ENCODE measurements at regions not wholly inside any gene's neighbourhood (a gene's known extent, or its start where the extent isn't known, plus 50 kb on each side); places are given as distances from the start of the nearest gene placed in this dataset.
A peak's percentile ranks its signal among the peaks of the same experiment; 100 is the strongest.
"Not testable (repeated sequence)": the region's sequence is repeated elsewhere in the genome, so short reads cannot be mapped to it uniquely, and the experiment has no call there.

DNA sequence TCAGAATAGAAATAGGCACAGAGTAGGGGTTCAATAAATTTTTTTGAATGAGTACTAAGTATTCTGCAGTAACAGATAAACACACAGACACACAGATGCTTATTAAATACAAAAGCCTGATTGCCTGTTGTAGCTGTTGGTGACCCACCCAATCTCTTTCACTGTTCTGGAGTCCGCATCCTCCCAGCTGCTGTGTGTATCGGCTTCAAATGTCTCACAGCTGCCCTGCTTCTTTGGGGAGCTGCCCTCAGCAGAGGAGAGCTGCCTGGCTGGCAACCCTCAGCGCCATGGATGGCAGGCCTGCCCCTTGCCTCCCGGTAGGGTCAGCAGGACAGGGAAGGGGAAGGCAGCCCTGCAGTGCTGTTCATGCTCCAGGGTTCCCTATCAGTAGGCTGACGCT, 50.5 kb upstream of the PRNP start:
- DNase-seq, result no peak

DNA sequence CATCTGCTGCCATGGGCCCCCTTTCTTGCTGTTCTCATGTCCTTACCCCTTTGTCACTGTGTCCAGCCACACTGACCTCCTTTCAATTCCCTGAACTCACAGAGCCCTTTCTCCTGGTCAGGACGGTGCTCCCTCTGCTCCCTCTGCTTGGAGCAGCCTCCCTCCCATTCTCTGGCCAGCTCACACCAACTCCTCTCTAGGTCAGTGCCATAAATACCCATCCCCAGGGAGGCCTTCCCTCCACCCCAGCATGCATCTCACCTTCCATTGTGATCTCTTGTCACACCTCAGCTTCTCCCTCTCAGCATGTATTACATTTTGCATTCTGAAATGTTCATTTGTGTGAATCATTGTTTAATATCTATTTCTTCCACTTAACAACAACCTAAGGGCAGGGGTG, 50.9 kb upstream of the PRNP start:
- DNase-seq, result no peak

DNA sequence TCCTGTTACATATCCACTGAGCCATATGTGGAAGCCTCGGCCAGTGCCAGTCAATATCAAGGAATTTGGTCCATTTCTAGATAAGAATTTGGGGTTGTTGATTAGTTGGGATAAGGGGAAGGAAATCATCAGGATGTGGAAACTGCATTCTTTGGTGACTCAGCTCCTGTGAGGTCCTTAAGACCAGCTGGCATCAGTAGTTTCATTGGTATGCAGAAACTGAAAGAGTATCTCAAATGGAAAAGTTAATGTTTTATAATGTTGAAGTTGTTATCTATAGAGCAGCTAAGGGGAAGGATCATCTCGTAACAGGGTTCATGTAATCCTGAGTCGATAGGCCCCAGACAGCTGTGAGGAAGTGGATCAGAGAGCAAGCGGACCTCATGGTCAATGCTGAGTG, 52.5 kb upstream of the PRNP start:
- no peak for DNase-seq

DNA sequence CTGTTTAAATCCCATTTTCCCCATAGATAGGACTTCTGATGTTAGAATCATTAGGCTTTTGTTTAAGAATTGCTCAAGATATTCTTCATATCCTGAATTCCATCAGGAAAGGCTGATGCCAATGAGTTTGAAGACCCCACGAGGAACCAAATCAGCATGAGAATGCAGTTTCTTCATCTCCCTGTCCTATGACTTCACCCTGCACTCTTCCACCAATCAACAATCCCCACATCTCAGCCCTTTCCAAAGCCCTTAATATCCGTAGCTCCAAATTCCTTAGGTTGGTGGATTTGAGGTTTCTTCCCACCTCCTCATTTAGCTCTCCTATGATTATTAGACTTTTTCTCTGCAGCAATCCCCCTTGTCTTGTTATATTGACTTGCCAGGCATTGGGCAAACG, 52.9 kb upstream of the PRNP start:
- no peak for DNase-seq

DNA sequence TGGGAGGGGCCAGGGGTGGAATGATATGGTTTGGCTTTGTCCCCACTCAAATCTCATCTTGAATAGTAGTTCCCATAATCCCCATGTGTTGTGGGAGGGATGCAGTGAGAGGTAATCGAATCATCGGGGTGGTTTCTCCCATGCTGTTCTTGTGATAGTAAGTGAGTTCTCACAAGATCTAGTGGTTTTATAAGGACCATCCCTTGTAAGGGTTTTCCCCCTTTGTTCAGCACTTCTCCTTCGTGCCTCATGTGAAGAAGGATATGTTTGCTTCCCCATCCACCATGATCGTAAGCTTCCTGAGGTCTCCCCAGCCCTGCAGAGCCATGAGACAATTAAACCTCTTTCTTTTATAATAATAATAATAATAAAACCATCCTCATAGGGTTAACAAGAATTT, 53.4 kb upstream of the PRNP start:
- no peak for DNase-seq

DNA sequence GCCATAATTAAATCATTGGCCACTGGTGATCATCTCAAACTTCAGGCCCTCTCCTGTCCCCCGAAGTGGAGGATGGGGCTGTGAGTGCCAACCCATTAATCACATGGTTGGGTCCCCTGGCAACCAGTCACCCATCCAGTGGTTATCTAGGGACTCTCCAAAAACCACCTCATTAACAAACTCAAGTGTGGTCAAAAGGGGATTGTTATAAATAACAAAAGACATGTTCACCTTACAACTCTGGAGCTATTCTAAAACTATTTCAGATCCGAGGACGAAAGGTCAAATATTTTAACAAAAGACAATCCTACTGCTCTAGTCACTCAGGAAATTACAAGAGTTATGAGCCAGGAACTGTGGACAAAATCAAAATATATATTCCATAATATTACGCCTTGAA, 60.0 kb upstream of the PRNP start:
- no peak for DNase-seq

DNA sequence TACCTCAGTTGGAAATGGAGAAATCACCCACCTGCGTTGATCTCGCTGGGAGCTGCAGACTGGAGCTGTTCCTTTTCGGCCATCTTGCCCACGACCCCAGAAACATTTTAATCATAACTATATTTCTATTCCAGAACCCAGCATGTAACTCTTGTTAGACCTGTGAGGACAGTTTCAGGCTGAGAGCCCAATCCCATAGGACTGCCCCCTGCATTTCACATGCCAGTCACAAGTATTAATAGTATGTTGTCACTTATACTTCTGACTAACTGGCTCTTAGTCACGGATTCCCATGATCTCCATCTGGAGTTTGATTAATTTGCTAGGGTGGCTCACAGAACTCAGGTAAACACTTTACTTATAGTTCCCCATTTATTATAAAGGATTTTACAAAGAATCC, 60.6 kb upstream of the PRNP start:
- DNase-seq, result no peak

DNA sequence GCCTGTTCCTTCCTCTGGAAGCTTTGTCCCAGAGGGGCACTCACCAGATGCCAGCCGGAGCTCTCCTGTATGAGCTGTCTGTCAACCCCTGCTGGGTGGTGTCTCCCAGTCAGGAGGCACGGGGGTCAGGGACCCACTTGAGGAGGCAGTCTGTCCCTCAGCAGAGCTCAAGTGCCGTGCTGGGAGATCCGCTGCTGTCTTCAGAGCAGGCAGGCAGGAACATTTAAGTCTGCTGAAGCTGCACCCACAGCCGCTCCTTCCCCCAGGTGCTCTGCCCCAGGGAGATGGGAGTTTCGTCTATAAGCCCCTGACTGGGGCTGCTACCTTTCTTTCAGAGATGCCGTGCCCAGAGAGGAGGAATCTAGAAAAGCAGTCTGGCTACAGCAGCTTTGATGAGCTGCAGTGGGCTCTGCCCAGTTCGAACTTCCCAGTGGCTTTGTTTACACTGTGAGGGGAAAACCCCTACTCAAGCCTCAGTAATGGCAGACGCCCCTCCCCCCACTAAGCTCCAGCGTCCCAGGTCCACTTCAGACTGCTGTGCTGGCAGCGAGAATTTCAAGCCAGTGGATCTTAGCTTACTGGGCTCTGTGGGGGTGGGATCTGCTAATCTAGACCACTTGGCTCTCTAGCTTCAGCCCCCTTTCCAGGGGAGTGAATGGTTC, 61.5 kb upstream of the PRNP start:
- not testable (repeated sequence) for DNase-seq

DNA sequence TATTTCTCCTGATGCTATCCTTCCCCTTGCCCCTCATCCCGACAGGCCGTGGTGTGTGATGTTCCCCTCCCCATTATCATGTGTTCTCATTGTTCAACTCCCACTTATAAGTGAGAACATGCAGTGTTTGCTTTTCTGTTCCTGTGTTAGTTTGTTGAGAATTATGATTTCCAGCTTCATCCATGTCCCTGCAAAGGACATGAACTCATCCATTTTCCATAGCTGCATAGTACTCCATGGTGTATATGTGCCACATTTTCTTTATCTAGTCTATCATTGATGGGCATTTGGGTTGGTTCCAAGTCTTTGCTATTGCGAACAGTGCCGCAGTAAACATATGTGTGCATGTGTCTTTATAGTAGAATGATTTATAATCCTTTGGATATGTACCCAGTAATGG, 67.1 kb upstream of the PRNP start:
- DNase-seq, result not testable (repeated sequence)

DNA sequence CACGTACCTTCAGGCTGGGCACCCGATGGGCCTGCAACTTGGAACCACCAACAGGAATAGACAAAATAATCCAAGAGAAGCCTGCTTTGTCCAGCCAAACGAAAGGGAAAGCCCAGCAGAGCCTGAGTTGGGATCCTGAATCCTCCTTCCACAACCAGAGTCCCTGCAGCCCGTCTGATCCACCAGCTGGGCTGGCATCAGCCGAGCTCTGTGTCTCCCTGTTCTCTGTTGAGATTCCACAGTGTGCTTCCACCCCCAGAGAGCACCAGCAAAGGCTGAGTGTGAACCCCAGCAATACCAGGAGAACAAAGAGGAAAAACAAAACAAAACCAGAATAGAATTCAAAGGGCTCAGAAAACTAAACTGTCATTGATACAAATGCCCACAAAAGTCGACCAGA, 68.8 kb upstream of the PRNP start:
- DNase-seq, result no peak

DNA sequence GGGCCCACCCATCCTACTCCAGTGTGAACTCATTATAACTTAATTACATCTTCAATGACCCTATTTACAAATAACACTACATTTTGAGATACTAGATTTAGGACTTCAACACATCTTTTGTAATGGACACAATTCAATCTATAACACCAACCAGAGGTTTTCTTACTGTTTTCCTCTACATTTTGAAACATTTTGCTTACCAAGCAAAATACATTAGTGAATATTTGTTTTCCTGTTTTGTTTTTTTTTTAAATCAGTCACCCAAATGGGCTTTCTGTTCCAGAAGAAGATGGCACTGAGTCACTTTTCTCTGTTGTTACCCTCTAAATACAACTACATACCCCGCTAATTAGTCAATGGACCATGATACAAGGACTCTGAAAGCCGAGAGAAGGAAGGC, 69.2 kb upstream of the PRNP start:
- DNase-seq, result no peak

DNA sequence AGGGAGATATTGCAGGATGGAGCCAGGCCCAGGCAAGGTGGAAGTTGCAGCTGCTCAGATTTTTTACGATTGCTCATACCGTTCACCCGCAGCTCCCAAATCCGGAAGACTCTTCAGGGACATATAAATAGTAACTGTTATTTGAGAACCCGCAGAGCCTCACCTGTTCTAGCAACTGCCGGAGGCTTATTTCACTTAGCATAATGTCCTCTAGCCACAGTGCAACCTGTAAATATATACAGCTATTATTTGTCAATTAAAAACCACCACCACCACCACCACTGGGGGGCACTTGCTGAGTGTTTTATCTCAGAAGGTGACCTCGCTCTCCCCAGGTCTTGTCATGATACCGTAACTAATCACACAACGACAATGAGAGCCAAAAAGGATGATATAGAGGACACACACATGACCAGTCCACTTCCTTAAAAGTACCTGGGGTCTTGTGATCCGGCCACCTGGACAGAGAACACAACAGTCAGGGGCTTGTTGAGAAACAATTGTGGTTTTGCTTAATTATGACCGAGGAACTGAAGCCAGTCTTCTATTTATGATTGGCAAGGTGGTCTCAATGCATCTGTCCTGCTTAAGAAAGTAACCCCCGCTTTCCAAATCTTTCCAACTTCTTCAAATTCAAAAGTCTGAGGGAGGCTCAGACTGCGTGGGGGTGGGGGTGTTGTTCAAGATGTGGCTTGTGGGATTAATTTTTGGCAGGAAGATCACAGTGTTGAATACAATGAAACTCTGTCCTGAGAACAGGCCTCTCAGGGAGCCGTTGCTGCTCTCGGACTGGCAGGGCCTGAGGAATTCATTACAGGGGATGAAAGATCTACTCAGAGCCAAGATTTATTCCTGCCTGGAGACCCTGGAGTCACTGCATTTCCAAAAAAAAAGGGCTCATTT, 72.3 kb upstream of the PRNP start:
- DNase-seq, result peak; percentile 62 to 73

DNA sequence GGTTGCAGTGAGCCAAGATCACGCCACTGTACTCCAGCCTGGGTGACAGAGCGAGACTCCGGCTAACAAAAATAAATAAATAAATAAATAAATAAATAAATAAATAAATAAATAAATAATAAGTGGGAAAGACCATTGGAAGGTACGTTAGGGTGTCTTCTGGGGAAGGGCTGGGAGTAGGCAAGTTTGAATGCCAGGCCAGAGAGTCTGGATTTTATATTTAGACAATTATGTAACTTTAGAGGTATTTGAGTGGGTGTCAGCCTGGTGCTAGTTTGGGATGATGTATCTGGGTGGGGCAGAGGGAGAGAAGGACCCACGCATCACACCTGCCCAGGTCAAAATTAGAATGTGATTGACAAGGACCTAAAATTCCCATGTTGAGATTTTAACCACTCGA, 73.1 kb upstream of the PRNP start:
- no peak for DNase-seq

DNA sequence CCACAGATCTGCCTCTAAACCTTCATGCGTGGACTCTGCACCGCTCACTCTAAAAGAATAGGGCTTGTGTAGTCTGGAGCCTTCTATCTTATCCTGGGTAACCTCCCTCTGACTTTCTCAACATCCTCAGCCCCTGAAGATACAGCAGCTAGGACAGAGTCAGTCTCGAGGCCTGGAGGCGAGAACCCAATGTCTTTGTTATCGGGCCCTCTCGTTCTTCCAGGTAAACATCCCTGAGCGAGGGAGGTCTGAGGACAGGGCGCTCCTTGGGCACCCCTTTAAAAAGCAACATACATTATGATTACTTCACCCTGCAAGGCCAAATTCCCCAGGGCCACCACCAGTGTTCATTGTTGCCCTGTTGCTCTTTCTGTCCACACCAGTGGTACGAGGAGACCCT, 75.4 kb upstream of the PRNP start:
- DNase-seq, result no peak

DNA sequence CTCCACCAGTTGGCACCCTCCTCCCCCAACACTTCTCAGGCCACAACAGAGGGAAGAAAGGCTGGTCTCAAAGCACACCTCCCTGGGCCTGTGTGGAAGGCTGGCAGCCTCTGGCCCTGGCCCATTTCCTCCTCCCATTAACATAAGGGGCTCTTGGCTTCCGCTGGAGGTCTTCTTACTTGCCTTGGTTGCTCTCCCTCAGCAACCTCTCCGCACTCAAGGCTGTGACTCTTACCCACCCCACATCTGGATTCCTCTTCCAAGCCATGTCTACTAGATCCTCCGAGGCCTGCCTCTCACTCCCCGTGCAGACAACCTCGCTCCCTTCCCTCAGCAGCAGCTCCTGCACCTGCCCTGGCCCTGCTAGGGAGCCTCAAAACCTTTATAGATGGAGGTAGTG, 76.7 kb upstream of the PRNP start:
- DNase-seq, result no peak

DNA sequence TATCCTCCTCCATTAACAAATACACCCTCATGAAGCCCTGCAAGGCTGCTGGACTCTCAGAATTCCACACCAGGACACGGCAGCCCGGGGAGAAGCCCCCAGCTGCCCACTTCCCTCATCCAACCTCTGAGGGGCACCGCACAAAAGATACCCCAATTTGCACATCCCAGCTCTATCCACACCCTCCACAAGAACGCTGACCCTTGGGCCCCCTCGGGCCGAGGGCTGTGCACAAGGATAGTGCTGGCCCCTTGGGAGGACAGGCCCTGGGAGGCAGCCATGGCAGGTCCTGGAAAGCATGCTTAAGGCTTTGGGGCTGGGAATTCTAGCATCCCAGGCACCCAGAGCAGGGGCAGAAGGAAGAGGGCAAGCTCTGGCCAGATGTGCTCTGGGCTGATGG, 77.4 kb upstream of the PRNP start:
- no peak for DNase-seq

DNA sequence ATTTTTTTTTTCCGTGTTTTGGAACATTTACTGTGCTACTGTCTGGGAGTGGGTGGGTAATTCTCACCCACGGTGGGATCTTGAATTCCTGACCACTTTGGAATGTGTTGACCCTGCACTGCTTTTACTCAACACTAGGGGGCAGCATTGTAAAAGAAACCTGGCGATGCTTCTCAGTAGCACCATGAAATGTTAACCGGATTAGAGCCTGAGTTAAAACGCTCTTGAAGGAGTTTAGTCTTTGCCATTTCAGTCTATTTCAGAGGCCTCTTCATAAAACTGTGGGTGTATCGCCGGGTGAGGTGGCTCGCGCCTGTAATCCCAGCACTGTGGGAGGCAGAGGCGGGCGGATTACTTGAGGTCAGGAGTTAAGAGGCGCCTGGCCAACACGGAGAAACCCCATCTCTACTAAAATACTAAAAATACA, 79.0 kb upstream of the PRNP start:
- peak; percentile 42 to 60 for DNase-seq

DNA sequence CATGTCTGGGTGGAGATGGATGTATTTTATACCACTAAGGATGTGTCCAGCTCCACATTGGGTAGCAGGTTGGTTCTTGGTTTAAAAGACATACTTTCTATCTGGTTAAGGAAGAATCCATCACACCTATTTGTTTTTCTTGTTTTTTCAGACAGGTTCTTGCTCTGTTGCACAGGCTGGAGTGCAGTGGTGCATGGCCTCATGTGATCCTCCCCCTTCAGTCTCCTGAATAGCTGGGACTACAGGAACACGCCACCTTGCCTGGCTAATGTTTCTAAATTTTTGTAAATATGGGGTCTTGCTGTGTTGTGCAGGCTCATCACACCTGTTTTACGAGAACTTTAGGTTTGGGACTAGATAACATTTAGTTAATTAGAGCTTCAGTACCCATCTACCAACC, 80.2 kb upstream of the PRNP start:
- no peak for DNase-seq

DNA sequence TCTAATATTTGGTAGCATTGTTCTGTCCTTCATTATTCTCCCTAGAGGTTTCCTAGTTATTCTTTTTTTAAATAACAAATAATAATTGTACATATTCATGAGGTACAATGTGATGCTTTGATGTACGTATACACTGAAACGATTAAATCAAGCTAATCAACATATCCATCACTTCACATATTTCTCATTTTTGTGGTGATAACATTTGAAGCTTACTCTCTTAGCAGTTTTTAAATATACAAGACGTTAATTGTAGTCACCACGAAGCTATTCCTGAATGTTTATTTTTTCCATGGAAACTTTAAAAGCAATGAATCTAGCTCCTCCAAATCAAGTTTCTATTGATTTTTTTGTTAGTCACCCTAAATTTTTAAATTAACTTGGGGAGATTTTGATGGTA, 81.1 kb upstream of the PRNP start:
- no peak for DNase-seq

DNA sequence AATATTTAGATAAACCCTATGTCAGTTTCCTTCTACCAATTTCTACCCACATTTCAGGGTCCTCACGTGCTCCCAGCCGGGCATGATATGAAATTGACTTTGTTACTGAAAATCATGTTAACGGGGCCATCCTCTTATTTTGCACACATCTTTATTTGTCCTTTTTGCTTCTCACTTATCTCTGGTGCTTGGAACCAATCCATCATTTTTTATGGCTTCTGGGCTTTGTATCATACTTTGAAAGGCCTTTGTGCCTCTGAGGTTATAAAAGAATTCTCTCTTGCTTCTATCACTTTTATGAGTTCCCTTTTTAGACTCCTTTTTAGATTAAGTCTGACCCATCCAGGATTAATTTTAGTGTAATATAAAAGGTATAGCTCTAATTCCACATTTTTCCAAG, 81.7 kb upstream of the PRNP start:
- no peak for DNase-seq

DNA sequence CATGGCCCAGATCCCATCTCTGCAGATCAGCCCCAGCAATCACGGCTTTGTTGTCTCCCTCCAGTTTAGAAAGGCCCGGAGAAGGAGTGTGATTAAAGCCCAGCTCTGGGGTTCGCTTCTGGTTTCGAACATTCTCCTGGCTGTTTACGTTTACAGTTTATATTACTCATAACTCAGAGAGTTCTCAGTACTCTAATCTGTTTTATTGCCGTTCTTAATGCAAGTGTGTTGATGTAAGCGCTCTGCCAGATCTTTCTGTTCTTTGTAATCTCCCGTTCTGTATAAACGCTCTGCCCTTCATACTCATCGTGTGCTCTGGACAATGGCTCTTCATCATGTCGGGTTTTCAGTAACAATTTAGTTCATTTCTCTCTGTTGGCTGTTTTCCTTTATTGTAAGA, 82.5 kb upstream of the PRNP start:
- DNase-seq, result no peak

DNA sequence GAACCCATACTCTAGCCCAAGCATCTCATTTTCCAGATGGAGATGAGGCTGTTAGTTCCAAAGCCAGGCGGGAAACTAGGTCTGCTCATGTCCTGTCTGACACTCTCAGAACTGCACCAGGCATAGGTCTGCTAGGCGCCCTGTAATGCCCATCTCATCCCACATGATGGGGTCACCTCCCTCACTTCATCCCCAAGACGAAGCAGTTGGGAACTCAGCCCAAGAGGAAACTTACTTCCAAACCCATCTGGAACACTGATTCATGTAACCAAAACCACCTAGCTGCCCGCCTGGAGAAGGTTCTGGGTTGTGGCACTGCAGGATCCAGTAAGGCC, 84.0 kb upstream of the PRNP start:
- no peak for DNase-seq

DNA sequence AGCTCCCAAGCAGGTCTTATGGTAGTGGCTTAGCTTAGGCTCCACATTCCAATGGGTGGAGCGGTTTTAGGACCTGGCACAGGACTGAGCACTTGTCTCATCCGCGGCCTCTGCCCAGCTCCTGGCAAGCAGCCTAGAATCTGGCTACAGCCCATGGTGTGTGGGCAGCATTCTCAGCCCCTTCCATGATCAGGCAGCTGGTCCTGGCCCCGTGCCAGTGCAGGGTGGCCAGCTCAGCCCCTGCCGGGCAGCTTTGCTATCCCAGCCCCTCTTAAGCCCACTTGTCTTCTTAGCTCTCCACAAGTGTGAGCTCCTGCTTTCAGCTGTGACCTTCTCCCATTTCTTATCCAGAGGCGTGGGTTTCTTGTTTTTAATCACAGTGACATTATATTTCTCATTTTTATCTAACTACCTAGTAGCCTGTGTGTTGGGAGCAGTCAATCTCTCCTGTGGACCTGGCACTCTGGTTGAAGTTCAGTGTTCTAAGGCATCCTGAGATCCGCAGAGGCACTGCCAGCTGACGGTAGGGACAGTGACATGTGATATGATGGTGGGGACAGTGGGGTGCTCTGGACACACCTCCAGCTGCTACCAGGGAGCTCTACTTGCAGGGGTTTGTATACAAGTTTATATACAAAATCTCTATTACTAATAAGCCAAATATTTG, 84.5 kb upstream of the PRNP start:
- no peak for DNase-seq

DNA sequence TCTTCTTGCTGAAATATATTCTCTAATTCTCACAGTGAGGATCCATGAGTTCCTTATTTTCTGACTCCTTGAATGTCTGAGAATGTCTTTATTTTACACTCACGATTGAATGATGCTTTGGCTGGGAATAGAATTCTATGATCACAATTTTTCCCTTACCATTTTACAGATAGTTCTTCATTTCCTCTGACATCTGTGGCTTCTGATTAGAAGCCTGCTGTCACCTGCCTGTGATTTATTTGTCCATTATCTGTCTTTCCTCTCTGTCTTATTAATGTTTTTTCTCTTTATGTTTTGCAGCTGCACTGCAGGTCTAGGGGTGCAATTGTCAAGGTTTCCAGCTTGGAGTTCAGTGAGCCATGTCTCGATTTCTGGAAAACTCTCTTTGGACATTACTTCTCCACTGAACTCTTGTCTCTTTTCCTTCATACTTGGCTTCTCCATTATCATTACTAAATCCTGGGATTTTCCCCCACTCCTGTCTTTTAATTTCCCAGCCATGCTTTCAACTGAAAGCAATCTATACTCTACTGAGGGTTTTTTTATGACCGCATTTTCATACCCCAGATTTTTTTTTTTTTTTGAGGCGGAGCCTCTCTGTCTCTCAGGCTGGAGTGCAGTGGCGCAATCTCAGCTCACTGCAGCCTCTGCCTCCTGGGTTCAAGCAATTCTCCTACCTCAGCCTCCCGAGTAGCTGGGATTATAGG, 85.8 kb upstream of the PRNP start:
- no peak for DNase-seq
